OCI-M1 (cell line): ENCODE measurements at regions not wholly inside any gene's neighbourhood (a gene's known extent, or its start where the extent isn't known, plus 50 kb on each side); places are given as distances from the start of the nearest gene placed in this dataset.
"Not testable (repeated sequence)": the region's sequence is repeated elsewhere in the genome, so short reads cannot be mapped to it uniquely, and the experiment has no call there.

ENCODE experiments used
- DNase-seq: peaks from one replicate; lab custom pipeline; 2025; lab: John Stamatoyannopoulos, UW

DNA sequence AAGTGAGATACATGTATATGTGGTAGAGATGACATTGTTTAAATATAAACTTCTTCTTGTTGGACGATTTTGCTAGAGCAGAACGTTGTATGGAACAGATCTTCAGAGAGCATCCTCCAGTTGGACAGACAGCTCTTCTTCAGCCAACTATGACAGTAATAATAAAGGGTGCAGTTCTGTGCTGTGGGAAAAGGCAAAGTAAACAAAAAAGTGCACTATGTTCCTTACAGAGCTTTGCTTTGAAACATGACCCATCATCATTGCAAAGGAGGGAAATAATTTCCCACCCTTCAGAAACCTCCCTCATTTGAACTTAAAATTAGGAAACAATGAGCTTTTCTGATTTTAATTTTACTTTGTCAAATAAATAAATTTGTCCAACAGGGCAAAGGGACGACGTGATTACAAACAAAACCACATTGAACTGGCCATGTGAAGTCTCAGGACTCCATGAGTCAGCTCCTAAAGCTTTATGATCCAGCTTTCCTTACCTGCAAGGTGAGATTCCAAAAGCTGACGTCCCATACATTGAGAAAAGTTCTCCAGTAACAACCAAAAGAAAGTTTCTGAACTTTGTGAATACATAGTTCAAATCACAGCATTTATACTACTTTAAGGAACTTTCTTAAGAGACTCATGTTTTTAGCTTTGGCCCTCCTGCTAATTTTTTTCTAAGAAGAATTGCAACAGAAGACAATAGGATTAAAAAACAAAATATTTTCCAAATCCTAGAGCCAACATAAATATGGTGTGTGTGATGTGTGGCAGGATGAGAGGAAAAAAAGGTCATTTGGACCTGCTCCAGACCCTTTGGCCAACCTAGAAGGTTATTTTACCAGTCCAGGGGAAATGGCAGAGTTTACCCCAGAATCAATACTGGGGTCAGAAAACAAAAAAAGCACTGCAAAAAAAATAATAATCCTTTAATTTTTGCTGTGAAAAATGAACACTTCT, 565.4 kb upstream of the NRP1 start:
- no peak for DNase-seq

DNA sequence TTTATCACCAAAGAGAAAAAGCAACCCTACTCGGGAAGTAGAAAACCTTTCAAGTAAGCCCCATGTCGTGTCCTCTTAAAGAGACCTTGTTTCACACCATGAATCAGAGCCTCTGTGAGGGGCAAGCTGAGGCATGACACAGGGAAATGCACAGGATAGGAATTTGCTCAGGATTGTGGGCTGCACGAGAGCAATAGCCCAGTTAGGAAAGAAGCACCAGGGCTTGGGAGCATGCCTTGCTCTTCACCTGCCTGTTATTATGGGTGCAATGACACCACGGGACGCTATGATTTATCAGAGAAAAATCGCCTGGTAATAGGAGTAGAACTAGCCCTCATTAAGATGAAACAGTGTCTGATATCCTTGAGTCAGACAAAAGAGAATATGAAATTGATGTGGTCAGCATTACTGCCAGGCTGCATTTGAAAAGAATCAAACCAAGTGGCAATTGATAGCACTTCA, 562.9 kb upstream of the NRP1 start:
- no peak for DNase-seq

DNA sequence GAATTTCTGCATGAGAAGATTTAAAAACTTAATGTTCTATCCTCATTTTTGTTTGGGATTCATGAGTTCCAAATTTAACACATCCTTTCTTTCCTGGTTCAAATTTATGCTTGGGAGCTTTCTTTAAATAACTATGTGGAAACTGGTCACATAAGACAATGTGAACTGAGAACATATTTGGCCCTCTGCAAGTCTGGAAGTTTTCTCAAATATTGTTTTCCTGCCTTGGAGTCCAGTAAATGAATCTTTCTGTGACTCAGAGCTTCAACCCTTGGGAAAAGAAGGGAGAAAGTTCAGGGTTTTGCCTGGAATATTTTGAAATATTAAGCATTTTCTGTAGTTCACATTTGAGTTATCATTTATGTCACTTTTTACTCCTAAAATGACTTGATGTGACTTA, 559.0 kb upstream of the NRP1 start:
- DNase-seq = no peak

DNA sequence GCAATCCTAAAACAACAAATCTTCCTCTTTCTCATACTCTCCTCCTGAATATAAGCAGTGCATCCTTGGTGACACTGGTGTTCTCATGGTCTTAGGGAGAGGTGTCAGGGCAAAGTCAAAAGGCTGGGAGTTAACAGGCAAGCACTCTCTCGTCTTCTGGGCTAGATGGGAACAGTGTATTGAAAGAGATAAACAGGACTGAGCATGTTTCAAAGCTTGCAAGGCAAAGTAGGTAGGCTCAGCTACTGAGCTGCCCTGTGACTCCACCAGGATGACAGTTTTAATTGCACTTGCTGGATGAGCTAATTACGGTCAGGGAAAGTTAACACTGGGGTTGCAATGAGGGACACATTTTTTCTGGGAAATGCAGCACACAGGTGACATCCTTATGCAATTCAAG, 554.9 kb upstream of the NRP1 start:
- no peak for DNase-seq

DNA sequence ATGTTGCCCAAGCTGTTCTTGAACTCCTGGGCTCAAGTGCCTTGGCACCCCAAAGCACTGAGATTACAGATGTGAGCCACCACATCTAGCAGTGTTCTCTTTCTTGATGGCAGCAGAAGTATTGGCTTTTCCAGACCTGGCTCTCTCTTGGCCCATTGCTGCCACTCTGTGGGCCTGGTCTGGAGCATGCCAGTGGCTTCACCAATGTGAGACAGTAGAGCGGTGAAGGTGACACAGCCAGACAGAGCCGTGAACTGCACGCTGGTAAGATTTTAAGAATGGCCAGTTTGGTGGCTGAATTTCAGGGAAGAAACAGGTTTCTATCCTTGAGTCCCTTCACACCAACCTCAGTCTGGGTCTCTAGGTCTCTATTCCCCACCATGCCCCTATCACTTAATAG, 552.7 kb upstream of the NRP1 start:
- no peak for DNase-seq

DNA sequence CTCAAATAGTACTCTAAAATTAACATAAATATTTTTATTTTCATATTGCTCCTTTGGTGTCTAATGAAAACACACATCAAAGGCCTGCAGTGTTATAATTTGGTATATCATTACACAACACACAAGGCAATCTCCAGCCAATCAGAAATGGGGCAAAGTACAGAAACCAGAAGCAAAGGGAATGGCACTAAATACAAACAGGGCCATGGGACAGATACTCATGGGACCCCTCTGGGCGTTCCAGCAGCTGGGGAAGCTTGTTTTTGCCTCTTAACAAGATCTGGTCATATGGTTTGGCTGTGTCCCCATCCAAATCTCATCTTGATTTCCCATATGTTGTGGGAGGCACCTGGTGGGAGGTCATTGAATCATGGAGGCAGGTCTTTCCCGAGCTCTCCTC, 551.8 kb upstream of the NRP1 start:
- DNase-seq = no peak

DNA sequence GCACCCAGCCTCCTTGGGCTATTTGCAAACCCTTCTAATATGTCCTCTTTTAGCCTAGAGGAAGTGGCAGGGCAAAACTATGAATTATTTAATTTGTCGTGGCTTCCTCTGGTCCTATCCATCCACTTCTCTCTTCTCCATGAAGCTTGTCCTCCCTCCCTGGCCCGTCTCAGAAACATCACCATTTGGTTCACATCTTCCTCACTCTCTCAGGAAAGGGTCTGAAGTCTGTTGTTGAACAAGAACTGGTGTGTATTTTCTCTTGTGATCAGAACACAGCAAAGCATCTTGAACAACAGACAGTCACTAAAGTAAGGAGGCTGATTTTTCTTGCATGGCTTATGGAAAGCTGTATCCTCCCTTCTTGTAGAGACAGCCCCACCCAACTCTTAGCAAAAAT, 550.1 kb upstream of the NRP1 start:
- no peak for DNase-seq

DNA sequence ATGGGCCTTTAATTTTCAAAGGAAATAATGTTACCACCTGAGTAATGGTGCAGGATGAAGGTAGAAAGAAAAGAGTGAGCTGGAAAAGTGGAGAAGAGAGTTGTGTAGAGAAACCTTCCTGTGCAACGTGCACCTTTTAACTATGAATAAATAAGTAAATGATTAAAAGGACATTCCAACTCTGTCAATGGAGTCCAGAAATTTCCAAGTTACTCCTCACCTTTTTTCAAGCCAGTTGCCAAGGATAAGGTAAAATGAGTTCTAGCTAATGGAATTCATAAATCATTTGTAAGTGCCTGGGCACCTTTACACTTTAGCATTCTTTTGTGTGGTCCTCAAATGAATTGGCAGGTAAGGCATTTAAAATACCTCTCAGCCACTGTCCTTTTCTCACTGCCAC, 549.4 kb upstream of the NRP1 start:
- DNase-seq = no peak

DNA sequence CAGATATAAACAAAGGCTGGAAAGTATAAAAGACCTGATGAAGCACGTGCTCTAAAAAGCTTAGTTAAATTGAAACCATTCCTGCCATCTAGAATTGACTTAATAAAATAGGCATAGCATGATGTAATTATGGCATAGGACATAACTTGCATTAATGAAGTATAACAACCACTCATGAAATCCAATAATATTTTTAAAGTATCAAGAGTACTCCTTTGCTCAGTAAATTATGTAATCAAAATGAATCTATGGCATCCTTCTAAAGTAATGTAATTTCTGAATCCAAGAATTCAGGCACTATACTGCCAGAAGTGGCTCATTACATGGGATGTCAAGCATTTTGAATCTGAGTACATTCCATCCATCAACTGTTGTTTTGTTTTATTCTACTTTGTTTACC, 548.5 kb upstream of the NRP1 start:
- no peak for DNase-seq

DNA sequence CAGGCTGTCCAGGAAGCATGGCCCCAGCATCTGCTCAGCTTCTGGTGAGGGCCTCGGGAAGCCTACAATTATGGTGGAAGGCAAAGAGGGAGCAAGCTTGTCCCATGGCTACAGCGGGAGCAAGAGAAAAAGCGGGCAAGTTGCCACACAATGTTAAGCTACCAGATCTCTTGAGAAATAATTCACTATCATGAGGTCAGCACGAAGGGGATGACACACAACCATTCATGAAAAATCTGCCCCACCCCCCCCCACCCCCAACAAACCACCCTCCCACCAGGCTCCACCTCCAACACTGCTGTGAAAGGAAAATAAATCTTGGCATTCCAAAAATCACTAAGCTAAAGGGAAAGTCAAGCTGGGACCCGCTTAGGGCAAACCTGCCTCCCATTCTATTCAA, 545.8 kb upstream of the NRP1 start:
- DNase-seq = no peak

DNA sequence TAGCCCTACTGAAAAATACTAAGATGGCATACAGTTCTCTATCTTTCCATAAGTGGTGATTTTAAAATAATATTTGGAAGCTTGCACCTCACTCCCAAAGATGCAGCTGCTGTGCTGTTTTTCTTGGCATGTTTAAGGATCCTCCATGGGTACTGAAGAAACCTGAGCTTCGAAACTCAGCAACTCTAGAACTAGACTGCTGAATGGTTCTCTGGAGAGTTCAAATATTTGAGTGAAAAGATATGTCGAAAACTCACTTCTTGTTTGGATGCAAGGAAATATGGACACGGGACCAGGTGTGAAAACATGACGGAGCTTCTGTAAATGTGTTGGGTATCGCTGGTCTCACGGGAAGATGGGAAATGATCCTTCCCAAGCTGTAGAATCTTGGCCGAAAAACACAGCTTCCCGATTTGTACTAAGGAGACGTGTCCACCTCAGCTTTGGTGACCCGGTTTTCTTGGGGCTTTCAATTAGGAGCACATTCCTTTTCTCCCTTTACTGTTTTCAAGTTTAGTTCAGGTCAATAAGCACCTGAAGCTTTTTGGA, 543.8 kb upstream of the NRP1 start:
- no peak for DNase-seq

DNA sequence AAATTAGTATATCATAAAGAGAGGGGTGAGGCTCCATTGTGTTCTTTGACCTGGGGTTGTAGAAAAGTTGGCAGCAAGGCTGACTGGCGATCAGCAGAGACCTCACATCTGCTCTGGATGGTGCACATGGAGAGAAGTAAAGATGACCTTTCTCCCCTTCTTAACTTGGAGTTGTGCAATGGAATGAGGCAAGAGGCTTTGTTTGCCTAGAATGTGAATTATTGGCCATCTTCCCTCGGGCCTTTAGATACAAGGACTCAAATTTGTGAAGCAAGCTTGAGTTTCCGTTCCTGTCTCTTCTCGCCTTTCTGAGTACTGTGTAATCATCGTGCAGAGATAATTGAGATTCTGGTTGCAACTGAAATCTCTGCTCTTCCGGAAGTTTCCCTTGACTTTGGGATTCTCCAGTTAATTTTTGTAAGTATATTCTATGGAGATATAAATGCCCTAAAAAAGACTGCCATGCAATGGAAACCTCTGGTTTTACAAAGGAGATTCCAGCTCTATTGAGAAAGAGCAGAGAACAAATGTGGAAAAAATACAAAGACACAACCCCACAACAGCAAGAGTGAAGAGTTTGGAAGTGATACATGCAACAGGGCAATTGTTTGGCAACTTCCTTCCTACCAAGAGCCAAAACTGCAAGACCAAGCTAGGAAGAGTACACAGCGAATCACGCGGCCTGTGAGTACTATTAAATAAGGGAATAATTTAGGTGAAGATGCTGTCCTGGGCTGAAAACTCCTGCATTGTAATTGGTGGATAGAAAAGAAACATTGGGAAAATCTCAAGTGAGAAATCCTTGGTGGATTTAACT, 542.3 kb upstream of the NRP1 start:
- DNase-seq = no peak

DNA sequence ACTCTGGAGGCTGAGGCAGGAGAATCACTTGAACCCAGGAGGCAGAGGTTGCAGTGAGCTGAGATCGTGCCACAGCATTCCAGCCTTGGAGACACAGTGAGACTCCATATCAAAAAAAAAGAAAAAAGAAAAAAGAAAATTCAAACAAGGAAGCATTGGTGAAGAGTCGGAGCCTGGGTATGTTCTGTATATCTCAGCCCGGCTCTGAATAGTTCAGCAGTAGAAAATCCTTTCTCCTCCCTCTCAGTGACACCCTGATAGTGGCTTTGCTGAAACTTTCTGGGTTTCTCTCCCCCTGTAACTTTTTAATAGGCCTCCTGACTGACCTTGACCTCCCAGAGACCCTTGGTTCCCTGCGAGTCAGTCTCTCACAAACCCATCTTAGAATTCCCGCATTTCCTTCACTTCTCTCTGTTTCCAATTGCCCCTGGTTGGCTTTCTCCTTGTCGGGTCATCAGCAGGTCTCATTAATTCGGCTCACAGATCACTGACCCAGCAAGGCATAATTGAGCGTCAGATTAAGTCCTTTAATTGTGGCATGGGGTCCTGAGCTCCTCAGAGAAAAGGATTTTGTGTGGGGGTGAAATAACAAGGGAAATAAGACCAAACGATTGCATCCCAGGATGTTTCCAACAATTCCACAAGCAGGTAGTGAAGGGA, 541.6 kb upstream of the NRP1 start:
- no peak for DNase-seq

DNA sequence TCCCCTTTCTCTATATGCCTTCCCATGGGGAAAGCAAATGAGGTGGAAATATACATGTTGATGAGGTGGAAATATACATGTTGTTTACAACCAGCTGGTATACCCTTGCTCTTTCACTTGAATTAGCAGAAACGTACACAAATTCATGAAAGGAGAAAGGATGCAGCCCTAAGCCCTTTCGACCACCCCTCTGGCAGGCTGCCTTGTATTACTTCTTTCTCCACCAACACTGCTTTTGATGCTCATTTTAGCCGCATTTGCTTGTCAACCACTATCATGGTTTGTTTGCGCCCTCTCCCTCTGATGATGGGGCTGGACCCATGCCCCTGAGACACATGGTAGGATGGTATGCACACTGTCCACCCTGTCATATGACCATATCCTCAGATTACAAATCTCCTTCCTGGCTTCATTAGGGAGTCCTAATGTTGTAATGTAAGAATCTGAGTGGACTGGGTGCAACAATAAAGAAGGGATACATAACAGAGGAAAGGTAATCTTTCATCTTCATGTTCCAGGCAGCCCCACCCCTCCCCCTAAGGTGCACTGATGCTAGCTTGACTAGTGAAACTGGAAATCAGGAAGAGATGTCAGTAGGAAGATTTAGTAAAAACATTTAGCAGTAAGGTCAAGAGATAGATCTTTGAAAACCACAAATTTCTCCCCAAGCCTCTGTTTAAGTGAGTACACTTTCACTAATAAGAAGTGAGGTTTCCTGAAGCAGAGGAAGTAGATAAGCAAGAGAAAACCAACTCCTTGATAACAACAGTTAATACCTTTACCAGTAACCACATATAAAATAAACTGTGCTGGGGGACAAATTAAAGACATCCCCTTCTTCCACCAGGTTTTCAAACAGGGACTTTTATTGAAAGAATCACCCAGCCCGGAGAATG, 536.8 kb upstream of the NRP1 start:
- DNase-seq = no peak

DNA sequence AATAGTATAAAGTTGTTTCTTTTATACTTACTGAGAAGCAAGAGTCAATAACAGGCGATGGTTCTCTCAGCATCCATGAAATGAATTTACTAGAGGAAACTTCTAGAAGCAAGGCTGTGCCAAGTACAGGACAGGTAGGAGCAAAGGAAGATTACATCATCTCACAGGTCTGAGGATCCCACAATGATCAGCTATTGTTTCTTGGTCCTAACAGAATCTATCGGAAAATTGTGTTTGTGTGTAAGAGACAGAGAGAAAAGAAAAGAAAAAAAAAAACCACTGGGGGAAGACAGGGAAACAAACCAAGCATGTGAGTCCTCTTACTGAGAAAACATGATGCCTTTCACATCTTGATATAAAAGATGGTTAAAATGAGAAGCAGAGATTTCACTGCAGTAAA, 535.0 kb upstream of the NRP1 start:
- no peak for DNase-seq

DNA sequence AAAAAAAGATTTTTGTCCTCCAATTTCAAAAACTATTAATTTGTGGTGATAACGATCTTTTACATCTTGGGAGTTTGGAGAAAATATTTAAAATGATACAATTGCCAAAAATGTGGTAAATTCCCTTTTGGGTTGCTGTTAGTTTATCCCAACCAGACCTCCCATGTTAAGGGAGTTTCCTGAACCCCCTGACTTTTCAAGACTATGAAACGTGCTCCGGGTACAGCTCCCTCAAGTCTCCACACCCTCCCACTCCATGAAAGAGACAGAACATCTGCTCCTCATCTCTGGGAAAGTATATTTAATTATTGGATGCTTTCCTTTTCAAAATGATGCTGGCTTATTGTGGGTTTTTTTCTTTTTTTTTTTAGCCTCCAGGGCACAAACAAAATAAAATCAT, 534.6 kb upstream of the NRP1 start:
- DNase-seq = no peak

DNA sequence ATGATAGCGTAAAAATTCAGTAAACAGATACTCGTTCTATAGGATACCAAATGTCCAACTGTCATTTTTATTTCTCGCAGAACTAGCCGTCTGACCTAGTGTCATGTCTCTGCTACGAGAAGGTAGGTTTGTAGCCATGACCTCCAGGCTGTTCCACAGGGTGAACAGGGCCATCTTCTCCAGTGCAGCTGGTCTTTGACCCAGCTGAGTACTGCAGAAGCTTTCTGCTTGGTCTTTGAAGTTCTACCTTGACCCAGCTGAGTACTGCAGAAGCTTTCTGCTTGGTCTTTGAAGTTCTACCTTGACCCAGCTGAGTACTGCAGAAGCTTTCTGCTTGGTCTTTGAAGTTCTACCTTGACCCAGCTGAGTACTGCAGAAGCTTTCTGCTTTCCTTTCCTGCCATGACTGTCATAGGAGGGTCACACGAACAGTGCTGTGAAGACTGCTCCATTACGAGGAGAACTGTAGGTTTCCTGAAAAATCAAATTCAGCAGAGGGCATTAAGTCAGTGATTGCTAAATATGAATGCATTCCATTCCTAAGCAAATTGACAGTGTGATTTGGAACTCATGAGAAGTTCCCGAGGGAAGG, 532.8 kb upstream of the NRP1 start:
- not testable (repeated sequence) for DNase-seq

DNA sequence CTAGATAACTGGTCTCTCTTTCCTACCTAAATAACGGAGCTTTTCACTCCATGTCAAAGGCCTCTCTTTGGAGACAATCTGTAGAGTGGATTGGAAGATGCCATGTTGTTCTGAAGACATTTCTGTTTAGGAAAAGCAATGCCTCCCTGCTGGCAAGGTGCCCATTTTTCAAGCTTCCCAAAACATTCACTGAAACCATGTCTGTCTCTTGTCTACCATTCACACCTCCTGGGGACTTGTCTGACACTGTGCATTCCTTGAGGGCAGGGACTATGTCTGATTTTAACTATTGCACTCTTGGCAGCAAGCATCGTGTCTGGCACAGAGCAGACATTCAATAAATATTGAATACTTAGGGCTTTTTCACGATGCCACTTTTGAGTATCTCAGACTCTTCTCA, 528.9 kb upstream of the NRP1 start:
- no peak for DNase-seq

DNA sequence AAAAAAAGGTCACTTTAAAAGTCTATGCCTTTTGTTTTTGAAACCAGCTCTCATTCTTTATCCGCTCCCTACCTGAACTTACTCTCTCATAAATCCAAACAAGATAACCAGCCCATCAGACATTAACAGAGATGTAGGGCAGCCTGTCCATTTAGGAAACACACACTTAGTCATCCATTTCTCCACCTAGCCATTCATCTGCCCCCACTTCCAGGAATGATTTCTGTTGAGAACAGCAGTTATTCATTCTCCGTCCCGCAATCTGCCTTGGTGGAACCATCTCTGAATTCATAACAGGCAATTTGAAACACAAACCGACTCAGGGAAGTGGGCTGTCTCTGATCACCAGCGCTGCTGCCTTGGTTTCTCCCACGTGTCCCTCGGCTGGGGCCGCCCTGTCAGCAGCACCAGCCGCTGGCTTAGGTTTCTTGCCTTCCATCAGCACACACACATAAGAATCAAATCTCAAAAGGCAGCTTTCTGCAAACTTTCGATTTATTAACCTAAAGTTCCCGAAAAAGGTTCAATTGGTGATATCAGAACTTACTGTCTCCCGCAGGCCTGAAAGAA, 528.2 kb upstream of the NRP1 start:
- DNase-seq = no peak

DNA sequence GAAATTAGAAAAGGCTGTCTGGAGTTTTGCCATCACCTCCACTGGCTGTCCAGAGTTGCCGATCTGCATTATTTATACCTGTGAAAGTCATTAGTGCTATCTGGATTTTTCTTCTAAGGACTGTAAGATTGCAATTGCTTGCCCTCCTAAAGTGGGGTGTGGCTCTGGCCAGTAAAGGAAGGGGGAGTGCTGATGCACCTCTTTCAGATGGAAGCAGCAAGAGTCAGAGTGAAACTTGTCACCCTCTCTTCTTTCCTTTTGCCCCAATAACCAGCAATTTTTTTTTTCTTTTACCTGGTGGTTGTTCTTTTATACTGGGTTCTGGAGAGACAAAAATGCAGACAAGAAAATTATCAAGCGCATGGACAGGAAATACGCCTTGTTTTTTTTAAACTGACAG, 527.4 kb upstream of the NRP1 start:
- no peak for DNase-seq
